ENCODE measurements at regions not wholly inside any gene's neighbourhood (a gene's known extent, or its start where the extent isn't known, plus 50 kb on each side); places are given as distances from the start of the nearest gene placed in this dataset.

- DNase-seq (ENCODE audit: low spot score in 2 of 2), result no peak
- no peaks in the 10 kb centered on the region for H3K36me3 ChIP-seq
- no peaks in the 10 kb centered on the region for H3K27me3 ChIP-seq
- H3K4me3 ChIP-seq, result no peak overlapping the region
- no peak overlapping the region for H3K27ac ChIP-seq
- TF ChIP-seq CTCF (IDR thresholded peaks at IDR 0.05), result no peak
- intact Hi-C loops (cut with DNase I), result no loop called here
- no peaks in the 10 kb centered on the region for H3K9me3 ChIP-seq
- no peaks in the 10 kb centered on the region for H3K4me1 ChIP-seq
Observed at GRCh38 chr11:129536338-129536737, 160.7 kb downstream of the BARX2 start.

GRCh38 chr11:129538323-129538722 lies 162.7 kb downstream of the BARX2 start:
- Histone ChIP-seq H3K27ac (no peak overlapping the region), H3K4me3 (no peak overlapping the region), H3K27me3 (no peaks in the 10 kb centered on the region), H3K9me3 (no peaks in the 10 kb centered on the region), H3K36me3 (no peaks in the 10 kb centered on the region), H3K4me1 (no peaks in the 10 kb centered on the region)
- TF ChIP-seq CTCF (IDR thresholded peaks at IDR 0.05), result no peak
- intact Hi-C loops (cut with DNase I), result no loop called here
- DNase-seq (ENCODE audit: low spot score in 2 of 2), result no peak

- intact Hi-C loops (cut with DNase I), result no loop called here
- no peak for DNase-seq (ENCODE audit: low spot score in 2 of 2)
- Histone ChIP-seq H3K36me3 (no peaks in the 10 kb centered on the region), H3K27ac (no peak overlapping the region), H3K4me1 (no peaks in the 10 kb centered on the region), H3K4me3 (no peak overlapping the region), H3K27me3 (no peaks in the 10 kb centered on the region), H3K9me3 (no peaks in the 10 kb centered on the region)
- no peak for TF ChIP-seq CTCF (IDR thresholded peaks at IDR 0.05)
Observed at GRCh38 chr11:129543515-129544290, 168.1 kb downstream of the BARX2 start.

GRCh38 chr11:129544691-129545090 lies 169.0 kb downstream of the BARX2 start:
- Histone ChIP-seq H3K36me3 (no peaks in the 10 kb centered on the region), H3K27me3 (no peaks in the 10 kb centered on the region), H3K4me3 (no peak overlapping the region), H3K9me3 (no peaks in the 10 kb centered on the region), H3K27ac (no peak overlapping the region), H3K4me1 (no peaks in the 10 kb centered on the region)
- intact Hi-C loops (cut with DNase I), result no loop called here
- DNase-seq (ENCODE audit: low spot score in 2 of 2), result no peak
- TF ChIP-seq CTCF (IDR thresholded peaks at IDR 0.05), result no peak

GRCh38 chr11:129546266-129546665 lies 170.6 kb downstream of the BARX2 start:
- intact Hi-C loops (cut with DNase I), result no loop called here

More at GRCh38 chr11:129546266-129546665, 170.6 kb downstream of the BARX2 start:
- Histone ChIP-seq H3K27ac (no peak overlapping the region), H3K4me3 (no peak overlapping the region), H3K27me3 (no peaks in the 10 kb centered on the region), H3K36me3 (no peaks in the 10 kb centered on the region), H3K4me1 (no peaks in the 10 kb centered on the region), H3K9me3 (no peaks in the 10 kb centered on the region)
- no peak for DNase-seq (ENCODE audit: low spot score in 2 of 2)
- TF ChIP-seq CTCF (IDR thresholded peaks at IDR 0.05), result no peak
